AG08395 (cell line): ENCODE measurements at regions not wholly inside any gene's neighbourhood (a gene's known extent, or its start where the extent isn't known, plus 50 kb on each side); places are given as distances from the start of the nearest gene placed in this dataset.

Source experiments
- DNase-seq: peaks from one replicate; pipeline ENCODE4 v3.0.0; 2012; ENCODE audit warnings: mixed read lengths, low spot score

DNA sequence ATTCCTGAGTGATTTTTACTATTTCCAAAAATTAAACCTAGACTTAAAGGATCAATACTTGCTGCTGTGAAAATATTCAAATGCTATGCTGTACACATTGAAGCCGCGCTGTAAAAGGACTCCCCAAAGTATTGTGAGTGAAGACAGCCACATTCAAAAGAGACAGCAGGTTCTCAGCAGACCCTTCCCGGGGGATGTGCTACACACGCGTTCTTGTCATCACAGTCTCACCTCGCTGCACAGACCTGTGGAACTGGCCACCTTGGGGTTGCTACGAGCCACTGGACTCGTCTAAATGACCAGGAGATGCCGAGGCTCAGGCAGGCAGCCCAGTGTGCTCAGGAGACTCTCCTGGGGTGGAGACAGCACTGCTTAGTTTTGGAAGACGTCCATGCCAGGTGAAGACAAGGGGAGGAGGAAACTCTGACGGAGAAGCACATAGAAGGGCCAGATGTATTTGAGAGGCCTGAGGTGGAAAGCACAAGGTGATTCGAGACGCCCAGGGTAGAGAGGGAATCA is 367.7 kb upstream of the SHH start:
- DNase-seq = no peak

- DNase-seq = no peak
These were observed 366.6 kb upstream of the SHH start for GRCh38 chr7:156178857-156179256.

GRCh38 chr7:156178214-156178613 is 366.0 kb upstream of the SHH start:
- no peak for DNase-seq

DNA sequence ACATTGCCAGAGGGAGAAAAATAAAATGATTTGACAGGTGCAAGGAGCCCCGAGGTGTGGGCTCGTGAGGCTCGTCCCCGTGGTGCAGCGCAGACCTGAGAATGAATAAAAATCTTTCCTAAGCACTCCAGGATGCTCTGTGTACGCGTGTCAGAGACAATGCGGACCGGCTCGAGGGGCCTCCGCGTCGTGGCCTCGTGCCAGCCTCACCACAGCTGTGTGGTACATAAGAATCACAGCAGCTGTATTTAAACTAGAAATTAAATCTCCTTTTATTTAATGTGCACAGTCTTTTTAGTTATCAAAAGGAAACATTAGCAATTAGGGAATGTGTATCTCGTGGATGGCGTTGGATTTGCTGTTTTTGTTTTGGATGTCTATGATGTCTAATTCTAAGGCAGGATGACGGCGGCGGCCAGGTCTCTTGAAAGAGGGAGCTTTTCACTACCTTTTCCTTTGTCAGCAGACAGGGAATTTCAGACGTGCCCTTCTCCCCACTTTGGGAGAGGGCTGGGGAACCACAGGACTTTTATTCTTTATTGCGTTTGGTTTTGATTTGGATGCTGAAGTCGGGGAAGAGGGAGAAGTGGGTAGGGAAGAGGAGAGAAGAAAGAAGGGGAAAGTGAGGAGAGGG is 365.3 kb upstream of the SHH start:
- DNase-seq = no peak

GRCh38 chr7:156176039-156176438 is 363.8 kb upstream of the SHH start:
- DNase-seq = no peak

DNA sequence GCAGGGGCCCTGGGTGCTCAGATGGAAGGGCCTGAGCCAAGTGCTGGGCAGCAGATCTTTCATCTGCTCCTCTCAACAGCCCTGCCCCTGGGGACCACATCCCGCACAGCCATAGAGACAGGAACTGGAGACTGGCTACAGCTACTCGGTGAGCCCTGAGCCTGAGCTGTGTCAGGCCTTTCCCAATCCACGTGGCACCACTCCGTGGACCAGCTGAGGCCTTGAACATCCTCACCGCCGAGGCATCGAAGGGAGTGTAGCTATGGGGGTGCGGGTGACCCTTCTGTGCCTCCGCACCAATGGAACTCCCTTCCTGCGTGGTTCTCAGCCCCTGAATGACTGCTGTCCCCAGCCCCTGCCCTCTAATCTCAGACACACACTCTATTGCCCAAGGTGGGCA is 362.7 kb upstream of the SHH start:
- no peak for DNase-seq

GRCh38 chr7:156174428-156174827 is 362.2 kb upstream of the SHH start:
- no peak for DNase-seq

DNA sequence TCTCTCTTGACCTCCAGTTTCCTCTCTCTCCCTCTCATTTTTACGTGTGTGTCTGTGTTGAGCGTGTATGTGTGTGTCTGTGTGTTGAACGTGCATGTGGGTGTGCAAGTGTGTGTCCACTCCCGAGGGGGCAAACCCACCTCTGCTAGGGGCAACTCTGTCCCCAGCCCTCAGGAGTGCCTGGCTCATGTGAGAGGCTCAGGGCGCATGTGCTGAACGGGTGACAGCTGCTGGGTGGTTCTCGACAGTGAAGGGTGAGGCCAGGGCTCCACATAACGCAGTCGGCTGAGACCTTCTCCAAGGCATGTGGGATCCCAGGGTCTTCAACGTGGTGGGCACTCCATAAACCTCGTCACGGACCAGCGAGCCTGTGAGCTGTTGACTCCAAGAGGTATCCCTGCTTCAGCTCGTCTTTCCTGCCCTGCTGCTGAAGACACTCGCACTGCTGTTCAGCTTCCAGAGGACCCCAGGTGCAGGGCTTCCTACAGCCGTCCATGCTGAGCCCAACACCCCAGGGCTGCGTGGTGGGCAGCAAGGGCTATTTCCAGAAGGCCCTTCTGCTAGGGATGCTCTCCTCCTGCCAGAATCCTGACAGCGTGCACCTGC is 361.6 kb upstream of the SHH start:
- no peak for DNase-seq

- no peak for DNase-seq
These were observed 361.1 kb upstream of the SHH start for GRCh38 chr7:156173346-156173745.

DNA sequence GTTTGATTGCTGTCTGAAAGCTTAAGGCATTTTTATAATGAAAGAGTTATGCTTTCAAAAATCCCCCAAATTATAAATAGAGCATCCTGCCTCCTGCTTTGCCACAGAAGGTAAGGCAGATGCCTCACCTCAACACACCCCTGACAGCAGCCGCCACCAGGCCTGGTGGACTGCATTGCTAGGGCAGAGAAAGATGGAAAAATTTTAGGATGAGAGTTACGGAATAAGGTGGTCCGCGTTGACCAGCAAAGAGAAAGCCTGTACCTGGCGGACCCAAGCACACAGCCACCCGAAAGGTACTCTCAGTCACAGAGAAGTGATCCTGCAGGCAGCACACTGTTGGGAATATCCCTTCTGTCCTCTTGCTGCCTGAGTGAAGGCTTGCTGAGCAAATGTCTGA is 360.4 kb upstream of the SHH start:
- no peak for DNase-seq

DNA sequence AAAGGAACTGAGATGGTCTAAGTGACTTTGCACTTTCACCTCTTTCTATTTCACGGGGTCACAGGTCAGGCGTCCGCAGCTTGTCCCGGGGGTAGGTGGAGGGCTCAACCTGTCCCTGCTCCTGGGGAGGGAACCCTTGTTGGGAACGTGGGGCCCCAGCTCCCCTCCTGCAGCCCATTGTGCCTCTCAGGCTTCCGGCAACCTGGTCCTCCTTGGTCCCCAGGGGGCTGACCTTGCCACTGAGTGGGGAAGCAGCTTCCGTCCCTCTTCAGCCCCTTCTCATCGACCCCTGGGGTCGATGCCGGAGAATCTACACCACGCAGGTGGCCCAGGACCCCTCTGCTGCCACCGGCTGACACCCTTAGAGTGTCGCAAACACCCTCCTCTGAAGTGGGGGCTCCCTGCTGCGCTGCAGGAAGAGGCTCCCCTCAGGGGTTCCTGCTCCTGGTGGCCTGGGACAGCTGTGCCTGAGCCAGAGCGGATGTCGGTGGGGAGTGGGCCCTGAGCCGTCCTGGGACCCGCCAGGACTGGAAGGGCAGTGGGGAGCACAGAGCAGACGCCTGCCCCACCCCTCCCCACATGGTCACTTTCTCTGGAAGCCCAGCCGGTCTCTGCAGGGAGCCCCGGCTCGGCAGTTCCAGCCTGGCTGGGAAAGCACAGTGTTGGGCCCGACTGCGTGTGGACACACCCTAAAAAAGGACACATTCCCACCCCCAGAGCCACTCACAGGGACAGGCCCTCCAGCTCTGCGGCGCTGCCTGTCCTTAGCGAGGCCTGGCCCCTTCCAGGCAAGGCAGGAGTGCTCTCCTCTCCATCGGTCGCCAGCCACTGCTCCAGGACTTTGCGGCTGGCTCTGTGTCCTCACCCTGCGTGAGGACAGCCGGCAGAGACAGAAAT is 357.5 kb upstream of the SHH start:
- DNase-seq = no peak

DNA sequence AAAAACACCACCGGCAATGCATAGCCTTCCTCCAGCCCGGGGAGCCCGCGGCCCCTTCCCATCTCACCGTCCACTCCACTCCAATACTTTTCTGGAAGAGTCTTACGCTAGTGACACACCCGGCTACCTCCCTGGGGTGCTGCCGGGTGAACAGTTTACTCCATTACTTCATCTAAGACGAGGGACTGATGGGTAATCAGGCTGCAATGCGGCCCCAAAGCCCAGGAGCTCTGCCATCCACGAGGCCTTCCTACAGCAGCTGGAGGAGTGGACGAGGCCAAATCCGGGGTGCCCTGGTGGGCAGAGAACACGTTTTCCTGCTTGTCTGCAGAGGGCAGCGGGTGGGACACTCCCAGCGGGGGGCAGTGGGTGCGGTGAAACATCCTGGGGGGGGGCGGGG is 356.2 kb upstream of the SHH start:
- DNase-seq = no peak

DNA sequence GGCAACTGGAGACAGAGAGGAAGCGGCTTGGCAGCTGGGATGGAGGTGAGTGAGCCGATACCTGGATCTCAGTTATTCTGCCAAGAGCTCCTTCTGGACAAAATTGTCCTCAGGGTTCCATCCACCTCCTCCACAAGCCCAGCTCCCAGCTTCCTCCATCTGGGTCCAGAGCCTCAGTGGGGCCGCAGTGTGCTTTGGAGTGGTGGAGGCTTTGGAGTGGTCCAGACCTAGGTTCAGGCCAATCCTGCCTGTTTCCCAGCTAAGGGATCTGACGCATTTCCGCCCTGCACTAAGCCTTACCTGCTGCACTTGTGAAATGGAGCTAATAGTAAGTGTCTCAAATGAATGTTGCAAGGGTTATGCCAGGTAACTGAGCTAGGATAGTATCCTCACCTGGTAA is 355.7 kb upstream of the SHH start:
- no peak for DNase-seq

- DNase-seq = no peak
These were observed 355.1 kb upstream of the SHH start for GRCh38 chr7:156167417-156167807.

GRCh38 chr7:156166692-156167416 is 354.6 kb upstream of the SHH start:
- DNase-seq = no peak

DNA sequence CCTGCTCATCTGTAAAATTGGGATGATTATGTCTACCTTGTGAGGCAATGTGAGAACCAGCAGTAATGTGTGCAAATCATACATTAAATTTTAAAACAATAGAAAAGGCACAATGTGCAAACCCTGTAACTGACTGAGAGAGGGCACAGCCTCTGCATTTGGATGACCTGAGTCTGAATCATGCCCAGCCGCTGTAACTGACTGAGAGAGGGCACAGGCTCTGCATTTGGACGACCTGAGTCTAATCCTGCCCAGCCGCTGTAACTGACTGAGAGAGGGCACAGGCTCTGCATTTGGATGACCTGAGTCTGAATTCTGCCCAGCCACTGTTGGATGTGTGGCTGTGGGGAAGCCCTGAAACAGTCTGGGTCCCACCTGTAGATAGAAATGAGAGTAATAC is 351.5 kb upstream of the SHH start:
- no peak for DNase-seq

DNA sequence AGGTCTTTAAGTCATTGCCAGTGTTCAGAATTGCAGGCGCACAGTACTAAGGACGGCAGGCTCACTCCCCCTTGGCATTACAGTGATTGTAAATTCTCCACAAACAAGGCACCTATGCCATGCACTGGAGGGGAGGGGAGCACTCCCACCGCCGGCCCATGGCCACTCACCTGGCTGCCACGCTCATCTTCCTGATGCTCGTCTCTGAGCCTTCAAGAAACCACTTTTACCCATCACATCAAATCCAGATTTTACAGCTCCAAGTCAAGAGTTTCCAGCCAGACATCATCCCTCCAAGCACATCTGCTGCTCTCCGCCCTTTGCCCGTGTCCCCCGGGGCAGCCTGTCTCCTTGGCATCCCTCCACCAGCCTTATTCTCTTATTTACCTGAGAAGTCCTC is 350.2 kb upstream of the SHH start:
- no peak for DNase-seq

- no peak for DNase-seq
These were observed 348.5 kb upstream of the SHH start for GRCh38 chr7:156160811-156161210.

DNA sequence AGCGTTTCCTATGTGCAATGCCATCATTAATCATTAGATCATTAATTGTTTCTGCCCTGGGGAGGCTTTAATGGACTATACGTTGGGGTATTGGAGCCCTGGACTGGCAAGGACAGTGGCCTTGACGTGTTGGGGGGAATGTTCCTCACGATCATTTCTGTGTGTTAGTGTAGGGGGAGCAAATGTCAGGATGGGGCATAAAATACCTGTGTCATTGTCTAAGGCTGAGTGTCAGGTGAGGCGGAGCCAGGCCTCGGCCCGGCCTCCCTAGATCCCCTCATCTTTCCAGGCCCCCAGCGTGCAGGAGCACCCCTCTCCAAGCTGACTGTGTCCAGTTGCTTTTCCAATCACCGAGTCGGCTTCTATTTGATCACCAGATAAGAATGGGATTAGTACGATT is 346.4 kb upstream of the SHH start:
- DNase-seq = no peak

DNA sequence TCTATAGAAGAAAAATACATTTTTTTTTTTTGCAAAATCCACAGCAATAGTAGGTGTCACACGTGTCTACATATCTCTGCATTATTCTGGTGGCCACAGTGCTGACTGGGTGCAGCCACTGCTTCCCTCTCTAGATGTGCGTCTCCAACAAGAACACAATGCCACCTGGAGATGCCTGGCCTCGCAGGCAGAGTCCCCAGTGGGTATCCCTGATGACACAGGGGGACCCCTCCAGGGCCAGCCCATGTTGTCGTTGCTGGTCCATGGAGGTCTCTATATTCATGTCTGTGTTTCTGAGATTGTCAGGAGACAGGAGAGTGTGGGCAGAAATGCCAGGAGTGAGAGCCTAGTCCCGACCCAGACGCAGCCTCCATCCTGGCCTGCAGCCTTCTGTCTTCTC is 345.9 kb upstream of the SHH start:
- DNase-seq = no peak

DNA sequence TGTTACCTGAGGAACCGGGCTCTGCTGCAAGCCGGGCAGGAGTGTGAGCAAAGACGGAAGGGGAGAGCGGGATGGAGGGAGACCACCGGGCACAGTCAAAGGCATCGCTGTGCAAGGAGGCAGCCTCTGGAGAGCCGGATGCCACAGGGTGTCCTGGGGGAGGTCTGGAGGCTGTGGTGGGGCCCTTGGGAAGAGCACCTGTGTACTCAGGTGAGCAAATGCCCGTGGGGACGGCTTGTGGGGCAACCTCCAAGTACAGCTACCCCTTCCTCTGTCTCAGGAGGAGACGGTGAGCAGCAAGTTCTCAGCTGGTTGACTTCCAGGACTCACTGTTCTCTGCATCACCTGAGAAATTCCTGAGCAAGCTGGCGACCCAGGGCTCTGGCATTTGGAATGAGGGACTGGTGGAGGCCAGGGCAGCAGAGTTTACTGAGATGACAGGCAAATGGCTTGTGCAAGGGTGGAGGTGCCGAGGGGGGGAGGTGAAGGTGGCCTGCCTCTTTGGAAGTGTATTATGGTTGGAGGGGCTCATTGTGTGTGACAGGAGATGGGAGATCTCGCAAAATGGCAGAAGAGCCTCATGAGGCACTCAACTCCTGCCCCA is 345.2 kb upstream of the SHH start:
- no peak for DNase-seq
